Stimulated activated CD4-positive, alpha-beta T cell treated with anti-CD3 and anti-CD28 coated beads, Interleukin-2, amount 100 ng/mL, for 24 hours (primary cell): ENCODE measurements at regions not wholly inside any gene's neighbourhood (a gene's known extent, or its start where the extent isn't known, plus 50 kb on each side); places are given as distances from the start of the nearest gene placed in this dataset.

ENCODE experiments used
- DNase-seq, 2 donors: peaks; one replicate each; pipeline ENCODE4 v3.0.0-alpha.2; 2020

- no peak for DNase-seq
These were observed 183.4 kb upstream of the SNX7 start for GRCh38 chr1:98478121-98478520.

DNA sequence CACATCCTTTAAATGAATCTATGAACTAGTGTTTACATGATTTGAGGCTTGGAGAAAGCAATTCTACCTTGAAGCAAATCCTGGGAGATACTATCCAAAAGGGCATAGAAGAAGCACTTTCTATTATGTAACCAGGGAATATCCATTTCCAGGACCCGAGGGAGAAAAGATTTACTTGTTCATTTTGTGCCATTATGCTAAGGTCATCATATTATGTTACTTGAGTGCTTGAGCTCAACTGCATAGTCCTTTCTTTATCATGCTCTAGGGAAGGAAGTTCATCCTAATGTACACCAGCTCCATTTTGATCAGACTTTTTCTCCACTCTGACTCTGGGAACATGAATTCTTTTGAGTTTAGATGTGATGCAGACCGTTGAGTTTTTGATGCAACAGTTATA is 188.6 kb upstream of the SNX7 start:
- no peak for DNase-seq

GRCh38 chr1:98471633-98472032 is 189.9 kb upstream of the SNX7 start:
- no peak for DNase-seq

DNA sequence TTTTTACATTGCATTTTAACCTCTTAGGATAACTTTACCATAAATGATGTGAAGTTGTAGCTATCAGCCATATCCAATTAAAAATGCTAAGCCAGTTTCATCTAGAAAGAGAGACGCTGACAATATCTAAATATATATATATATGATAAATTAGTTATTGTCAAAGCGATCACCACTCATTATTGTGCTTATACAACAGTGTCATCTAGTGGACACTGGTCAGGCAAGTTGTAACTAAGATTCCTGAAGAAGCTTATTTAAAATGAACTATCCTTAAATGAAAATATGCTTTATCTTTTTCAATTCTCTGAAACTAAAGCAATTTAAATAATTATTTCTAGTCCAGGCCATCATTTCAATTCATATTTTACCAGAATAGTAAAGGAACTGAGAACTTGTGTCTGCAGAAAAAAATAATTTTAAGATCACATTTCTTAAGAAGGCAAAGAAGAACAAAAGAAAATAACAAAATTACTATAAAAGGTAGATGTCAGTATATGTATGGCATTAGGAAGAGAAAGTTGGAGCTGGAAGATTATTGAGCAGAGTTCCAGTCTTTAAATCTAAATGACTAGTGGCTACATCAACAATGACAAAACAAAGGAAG is 193.3 kb upstream of the SNX7 start:
- DNase-seq: no peak

- DNase-seq: no peak
These were observed 193.9 kb upstream of the SNX7 start for GRCh38 chr1:98467586-98467985.

DNA sequence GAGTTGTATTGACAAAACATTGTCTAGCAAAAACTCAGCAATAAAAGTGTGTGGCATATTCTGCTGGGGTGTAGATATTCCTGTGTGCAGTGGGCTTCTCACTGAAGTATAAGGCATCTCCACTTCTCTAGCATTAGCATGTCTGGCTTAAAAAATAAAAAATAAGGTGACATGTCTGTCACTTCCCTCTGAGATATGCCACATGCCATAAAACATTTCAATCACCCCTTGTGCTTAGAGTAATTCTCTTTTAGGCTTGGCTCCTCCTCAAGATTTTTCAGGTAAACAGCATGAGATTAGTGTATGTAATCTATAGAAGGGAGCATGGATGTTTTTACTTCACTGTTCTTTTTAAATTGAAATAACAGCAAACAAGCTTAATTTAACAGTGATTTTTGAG is 194.4 kb upstream of the SNX7 start:
- DNase-seq: no peak

DNA sequence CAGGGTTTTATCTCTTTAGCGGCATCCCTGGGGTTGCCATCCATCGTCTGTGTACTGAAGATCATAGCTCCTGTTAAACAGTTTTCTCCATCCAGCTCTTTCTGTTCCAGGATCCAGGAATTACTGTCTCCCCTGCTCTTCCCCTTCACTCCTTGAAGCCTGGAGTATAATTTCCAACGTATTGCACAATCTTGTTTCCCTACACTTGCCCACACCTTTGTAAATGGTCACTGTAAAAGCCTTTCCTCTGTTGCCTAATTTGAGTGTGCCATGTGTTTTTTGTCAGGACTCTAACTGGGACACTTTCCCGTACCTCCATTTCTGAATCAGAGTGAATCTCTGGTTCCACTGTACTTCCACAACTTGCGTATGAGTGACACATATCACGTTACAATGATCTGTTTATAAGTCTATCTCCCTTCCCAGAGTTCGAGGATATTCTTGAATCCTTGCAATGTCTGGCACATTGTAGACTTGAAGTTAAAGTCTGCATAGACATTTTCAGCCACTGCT is 199.6 kb upstream of the SNX7 start:
- no peak for DNase-seq

DNA sequence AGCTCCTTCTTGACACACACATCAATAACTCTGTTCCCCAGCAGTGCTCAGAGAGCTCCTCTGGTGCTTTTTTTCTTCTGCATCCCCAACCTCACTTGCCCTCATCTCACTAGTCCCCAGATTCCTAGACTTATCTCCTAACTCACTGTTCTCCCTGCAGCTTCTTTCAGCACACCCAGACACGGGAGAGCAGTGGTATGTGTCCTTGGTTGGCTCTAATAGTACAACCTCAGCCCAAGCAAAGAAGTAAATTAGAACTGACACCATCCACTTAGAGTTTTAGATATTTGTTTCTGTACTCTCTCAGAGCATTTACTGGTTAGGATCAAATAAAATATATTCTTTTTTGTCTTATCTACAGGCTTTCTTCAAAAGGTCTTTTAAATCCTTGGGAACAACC is 201.4 kb upstream of the SNX7 start:
- no peak for DNase-seq

DNA sequence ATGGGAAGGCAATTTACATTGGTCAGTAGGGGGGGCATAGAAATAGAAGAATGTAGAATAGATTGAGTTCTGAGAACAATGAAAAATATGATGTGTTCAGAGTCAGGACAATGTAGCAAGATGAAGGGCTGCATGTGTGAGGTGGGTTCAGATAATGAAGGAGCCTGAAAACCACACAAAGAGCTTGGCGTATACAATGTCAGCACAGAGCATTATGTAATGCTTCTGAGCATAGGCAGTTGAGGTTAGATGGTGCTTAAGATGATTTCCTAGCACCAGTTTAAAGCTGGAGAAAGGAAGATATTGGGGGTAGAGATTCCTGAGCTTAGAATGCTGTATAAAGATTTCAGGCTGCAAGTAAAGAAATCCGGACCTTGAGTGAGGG is 202.0 kb upstream of the SNX7 start:
- no peak for DNase-seq

- DNase-seq: no peak
These were observed 202.7 kb upstream of the SNX7 start for GRCh38 chr1:98458511-98459485.

GRCh38 chr1:98457248-98457647 is 204.3 kb upstream of the SNX7 start:
- DNase-seq: no peak

DNA sequence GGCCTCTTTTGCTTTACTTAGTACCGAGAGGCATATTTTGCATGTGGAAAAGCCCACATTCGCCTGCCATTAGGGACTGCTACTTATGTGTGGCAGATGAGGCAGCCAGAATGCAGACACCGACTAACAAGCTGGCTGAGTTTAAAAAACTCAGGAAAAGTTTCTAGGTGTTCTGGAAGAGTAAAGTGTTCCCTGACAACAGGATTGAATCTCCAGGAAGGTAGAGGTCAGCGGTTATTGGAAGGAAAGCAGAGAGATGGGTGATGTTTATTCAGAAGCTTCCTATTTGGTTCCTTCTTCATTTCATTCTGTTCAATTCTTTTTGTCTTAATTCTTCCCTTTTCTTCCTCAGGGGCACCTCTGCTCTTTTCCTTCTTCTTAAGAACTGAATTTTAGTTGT is 206.9 kb upstream of the SNX7 start:
- no peak for DNase-seq

DNA sequence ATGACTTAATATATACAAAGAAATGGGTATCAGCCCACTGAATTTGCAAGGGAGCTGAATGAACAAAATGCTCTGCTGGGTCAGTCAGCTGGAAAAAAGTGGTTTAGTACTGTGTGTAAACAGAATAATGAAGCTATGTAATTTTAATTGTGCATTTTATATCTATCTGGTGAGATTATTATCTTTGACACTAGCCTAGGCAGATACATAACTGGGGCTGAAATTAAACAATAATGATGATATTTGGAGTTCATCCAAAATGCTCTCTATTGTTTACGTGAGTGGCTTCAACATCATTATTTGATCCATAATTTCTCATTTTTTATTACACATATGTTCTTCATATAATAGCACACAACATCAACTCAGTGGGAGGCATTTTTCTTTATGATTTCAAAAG is 208.5 kb upstream of the SNX7 start:
- DNase-seq: no peak

GRCh38 chr1:98452162-98452561 is 209.4 kb upstream of the SNX7 start:
- no peak for DNase-seq

GRCh38 chr1:98441281-98441680 is 220.2 kb upstream of the SNX7 start:
- DNase-seq: no peak

GRCh38 chr1:98439471-98439870 is 222.1 kb upstream of the SNX7 start:
- DNase-seq: no peak

- DNase-seq: no peak
These were observed 224.0 kb upstream of the SNX7 start for GRCh38 chr1:98437540-98437939.

DNA sequence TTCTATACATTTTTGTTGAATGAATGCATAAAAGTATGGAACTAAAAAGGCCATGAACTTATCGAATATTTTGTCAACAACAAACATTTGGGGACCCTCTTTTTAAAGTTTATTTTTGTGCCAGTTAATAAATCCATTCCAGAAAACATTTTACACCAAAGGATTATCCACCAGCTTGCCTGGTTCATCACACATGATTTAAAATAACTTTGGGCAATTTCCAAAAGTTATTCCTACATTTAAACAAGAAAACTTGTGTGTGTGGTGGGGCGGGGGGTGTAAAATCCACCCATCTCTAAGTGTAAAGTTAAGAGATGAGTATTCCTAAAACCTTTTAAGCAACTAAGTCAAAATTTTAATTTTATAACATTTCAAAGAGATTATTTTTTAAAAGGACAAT is 224.5 kb upstream of the SNX7 start:
- no peak for DNase-seq

DNA sequence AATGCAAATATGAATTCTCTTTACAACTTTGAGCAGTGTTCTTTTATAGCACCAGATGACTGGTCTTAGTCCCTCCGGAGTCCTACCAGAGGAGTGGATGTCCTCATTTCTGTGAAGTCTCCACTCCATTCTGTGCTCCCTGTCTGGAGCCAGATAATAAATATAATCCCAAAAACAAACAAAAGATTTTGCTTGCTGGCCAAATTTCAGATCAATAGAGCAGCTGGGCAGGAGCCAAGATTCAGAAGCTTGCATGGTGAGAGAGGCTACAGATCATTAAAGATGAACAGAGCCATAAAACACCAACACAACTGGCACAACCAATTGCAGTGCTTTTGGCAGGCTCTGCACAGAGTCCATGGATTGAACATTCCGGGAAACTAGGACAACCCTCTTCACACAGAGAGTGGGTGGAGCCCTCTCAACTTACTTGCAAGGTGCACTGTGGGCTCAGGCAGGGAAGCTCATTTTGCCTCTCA is 231.5 kb upstream of the SNX7 start:
- DNase-seq: no peak

DNA sequence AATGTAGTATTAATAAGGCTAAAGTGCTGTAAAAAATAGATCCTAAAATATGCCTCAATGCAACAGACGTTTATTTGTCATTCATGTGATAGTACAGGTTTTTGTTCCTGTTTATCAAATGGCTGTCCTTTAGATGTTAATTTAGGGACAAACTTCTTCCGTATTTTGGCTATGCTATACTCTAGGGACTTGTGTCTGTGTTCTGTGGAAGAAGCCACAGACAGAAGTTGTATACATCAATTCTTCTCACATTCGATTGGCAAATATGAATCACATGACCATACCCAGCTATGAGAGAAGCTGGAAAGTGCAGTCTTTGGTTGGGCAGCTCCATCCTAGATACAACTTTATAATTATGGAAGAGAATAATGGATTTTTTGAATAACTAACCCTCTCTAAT is 232.7 kb upstream of the SNX7 start:
- DNase-seq: no peak

GRCh38 chr1:98427664-98428063 is 233.9 kb upstream of the SNX7 start:
- DNase-seq: no peak

DNA sequence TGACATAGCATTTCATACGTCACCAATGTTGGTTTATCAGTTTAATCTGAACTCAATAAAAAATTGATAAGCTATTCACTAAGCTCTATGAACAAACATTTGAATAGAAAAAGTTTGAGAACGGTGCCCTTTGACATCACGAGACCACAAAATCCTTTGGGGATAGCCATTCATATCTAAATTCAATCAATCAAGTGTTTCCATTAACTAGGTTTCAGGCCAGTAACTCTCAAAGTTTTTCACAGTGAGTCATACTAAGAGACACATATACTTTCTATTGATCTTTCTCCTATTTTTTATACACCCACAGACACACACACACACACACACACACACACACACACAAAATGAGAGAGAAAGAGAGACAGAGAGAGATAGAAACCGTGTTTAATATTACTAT is 235.4 kb upstream of the SNX7 start:
- DNase-seq: no peak

DNA sequence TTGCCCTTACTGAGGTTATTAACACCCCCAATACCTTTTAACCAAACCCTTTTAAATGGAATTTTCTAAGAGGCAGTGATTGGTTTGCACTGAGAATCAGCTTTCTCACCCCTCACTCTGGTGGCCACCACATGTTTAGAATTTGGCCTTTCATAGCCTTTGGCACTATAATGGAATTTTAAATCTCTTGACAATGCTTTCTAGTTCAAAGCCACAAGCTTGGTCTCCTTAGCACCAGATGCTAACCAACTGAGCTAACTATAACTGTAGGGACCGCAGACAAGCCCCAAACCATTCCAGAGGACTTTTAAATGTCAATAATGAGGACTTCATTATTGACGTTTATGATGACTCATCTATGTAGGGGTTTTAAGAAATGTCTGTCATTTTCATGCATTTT is 238.7 kb upstream of the SNX7 start:
- DNase-seq: no peak

DNA sequence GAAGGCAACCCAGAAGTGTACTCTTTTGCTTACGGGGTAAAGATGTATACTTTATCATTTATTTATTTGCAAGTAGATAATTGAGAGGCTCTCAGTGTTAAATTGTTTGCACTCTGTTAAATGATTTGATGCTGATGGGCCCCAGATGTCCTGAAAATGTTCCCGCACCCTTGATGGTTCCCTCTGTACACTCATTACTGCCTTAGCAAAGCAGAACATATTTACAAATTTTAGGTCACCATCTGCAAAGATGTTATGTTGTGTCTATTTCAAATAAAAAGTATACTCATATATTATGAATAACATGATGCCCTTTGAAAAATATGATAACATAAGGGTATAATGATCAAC is 240.5 kb upstream of the SNX7 start:
- no peak for DNase-seq
